GM12801 (cell line): ENCODE measurements at regions not wholly inside any gene's neighbourhood (a gene's known extent, or its start where the extent isn't known, plus 50 kb on each side); places are given as distances from the start of the nearest gene placed in this dataset.

ENCODE experiments used
- CTCF ChIP-seq: IDR thresholded peaks from one replicate; pipeline ENCODE4 v1.5.1; 2011; ENCODE audit warnings: control low read depth; ENCODE audit not compliant: insufficient read length; ENCODE audit errors: extremely low read depth

DNA sequence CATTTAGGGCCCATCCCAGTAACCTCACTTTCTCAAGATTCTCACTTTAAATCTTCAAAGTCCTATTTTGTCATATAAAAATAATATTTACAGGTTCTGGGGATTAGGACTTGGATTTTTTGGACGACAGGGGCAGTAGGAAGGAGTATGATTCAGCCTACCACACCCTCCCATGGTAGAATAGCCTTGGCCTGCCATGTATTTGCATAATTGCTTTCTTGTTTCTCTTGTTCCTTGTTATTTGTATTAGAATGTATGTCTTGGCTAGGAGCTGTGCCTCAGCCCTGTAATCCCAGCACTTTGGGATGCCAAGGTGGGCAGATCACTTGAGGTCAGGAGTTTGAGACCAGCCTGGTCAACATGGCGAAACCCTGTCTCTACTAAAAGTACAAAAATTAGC lies 92.5 kb downstream of the ELAPOR2 start:
- TF ChIP-seq CTCF, result no peak

DNA sequence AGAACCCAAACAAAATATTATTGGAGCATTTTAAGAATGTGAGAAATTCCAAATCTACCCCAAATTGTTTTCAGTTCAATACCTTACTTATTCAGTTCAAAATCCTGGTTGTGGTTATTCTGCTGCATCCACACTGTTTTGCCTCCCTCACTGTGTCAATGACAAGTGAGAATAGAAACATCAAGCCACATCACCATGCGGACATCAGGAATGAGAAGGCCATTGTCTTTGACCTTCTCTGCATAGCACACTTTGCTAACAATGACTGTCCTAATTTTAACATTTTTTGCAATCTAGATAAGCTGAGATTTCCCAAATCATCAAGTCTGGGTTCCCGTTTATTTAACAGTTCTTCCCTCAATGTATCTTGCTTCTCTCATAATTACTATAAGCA lies 93.7 kb downstream of the ELAPOR2 start:
- TF ChIP-seq CTCF, result no peak

GRCh38 chr7:86964973-86965726 lies 94.3 kb downstream of the ELAPOR2 start:
- no peak for TF ChIP-seq CTCF

GRCh38 chr7:86963599-86964230 lies 95.7 kb downstream of the ELAPOR2 start:
- TF ChIP-seq CTCF, result no peak

GRCh38 chr7:86962623-86963022 lies 96.8 kb downstream of the ELAPOR2 start:
- no peak for TF ChIP-seq CTCF

- no peak for TF ChIP-seq CTCF
These were observed 97.8 kb downstream of the ELAPOR2 start for GRCh38 chr7:86961686-86962085.

DNA sequence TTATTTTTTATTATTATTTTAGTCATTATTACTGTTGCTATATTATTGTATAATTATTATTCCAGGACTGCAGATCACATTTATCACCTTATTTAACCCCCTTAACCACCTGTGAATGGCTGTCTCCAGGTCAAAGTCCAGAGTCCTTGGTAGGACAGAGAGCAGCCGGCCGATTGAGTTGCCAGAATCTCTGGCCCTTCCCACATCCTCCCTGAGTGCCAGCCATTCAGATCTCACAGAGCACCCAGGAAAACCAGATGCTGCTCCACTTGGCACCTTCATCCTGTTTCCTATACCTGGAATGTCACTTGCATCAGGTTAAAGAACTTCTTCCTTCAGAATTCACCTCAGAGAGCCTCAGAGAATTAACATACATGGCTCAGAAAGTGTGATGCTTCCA lies 101.1 kb downstream of the ELAPOR2 start:
- no peak for TF ChIP-seq CTCF
